GM12891 (cell line): ENCODE measurements at regions not wholly inside any gene's neighbourhood (a gene's known extent, or its start where the extent isn't known, plus 50 kb on each side); places are given as distances from the start of the nearest gene placed in this dataset.

Experiments used
- DNase-seq: peaks from one replicate; pipeline ENCODE4 v3.0.0; 2011; ENCODE audit warnings: low spot score; ENCODE audit not compliant: insufficient read length
- FAIRE-seq: peaks from 2 replicates; lab custom pipeline; 2011; peaks lifted over from hg19 to GRCh38; lab: Jason Lieb, UNC
- PAX5 ChIP-seq: IDR thresholded peaks from 2 replicates; pipeline ENCODE4 v1.6.1; 2011; ENCODE audit warnings: low read length, moderate library complexity, mild to moderate bottlenecking; ENCODE audit not compliant: insufficient read depth, severe bottlenecking
- POLR2A ChIP-seq: IDR thresholded peaks from 2 replicates; pipeline ENCODE4 v1.6.1; 2011; ENCODE audit warnings: low read depth, low read length, control low read depth
- POLR2AphosphoS5 ChIP-seq: IDR thresholded peaks from 2 replicates; pipeline ENCODE4 v1.6.1; 2011; ENCODE audit warnings: low read depth, low read length, control low read depth
- POU2F2 ChIP-seq: IDR thresholded peaks from 2 replicates; pipeline ENCODE4 v1.6.1; 2011; ENCODE audit warnings: low read depth, mild to moderate bottlenecking, control low read depth, low read length, moderate library complexity
- SPI1 ChIP-seq: IDR thresholded peaks from 2 replicates; pipeline ENCODE4 v1.6.1; 2011; ENCODE audit warnings: low read depth, low read length, control low read depth
- TAF1 ChIP-seq: IDR thresholded peaks from 2 replicates; pipeline ENCODE4 v1.6.1; 2011; ENCODE audit warnings: low read depth, low read length, control low read depth

DNA sequence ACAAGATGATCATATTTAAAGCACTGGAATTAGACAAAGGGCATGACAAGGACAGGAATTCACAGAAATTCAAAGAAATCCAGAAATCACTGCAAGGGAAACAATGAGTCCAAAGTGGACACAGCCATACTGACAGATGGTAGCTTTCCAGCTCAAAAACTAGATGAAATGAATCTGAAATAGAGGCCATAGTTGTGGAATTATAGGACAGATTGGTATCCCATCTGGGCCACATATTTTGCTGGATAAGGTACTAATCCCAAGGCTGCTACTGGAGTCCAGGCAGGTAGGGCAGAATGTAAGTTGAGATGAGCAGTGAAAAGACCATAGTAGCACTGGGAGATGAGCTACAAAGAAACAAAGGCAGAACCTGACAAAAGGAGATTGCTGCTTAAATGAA, 258.3 kb upstream of the ANO3 start:
- TF ChIP-seq TAF1 (no peak), POLR2AphosphoS5 (no peak), POU2F2 (no peak), SPI1 (no peak), PAX5 (no peak), POLR2A (no peak)
- DNase-seq: no peak
- FAIRE-seq: no peak

GRCh38 chr11:26076233-26076990, 255.5 kb upstream of the ANO3 start:
- TF ChIP-seq POU2F2 (no peak), POLR2A (no peak), POLR2AphosphoS5 (no peak), PAX5 (no peak), TAF1 (no peak), SPI1 (no peak)
- FAIRE-seq (no peak), DNase-seq (no peak)

- no peak for DNase-seq
- TF ChIP-seq POLR2A (no peak), POU2F2 (no peak), POLR2AphosphoS5 (no peak), PAX5 (no peak), TAF1 (no peak), SPI1 (no peak)
- peak; percentile 56 for FAIRE-seq
Measured at GRCh38 chr11:26078231-26078821, 253.6 kb upstream of the ANO3 start.

- FAIRE-seq: no peak
- no peak for TF ChIP-seq POLR2AphosphoS5
- no peak for TF ChIP-seq TAF1
- TF ChIP-seq PAX5: no peak
- TF ChIP-seq POLR2A: no peak
- no peak for TF ChIP-seq POU2F2
- TF ChIP-seq SPI1: no peak
- no peak for DNase-seq
Measured at GRCh38 chr11:26084313-26084712, 247.6 kb upstream of the ANO3 start.

DNA sequence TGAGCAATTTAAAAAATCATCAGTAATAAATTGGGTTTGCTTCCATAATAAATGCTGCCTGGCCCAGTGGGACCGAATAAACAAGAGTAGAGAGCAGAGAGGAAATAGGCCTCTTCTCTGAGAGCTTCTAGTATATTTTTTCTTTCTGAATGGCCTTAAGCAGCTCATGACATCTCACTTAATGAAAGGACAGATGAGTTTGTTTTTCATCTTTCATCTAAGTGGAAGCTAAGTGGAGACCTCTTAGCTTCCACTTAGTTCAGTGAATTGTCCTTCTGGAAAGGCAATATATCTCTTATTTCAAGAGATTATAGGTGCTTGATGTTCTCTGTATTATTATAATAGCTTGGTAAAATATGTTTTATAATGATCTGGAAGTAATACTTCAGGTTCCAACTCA, 245.9 kb upstream of the ANO3 start:
- TF ChIP-seq POLR2AphosphoS5 (no peak), PAX5 (no peak), POLR2A (no peak), TAF1 (no peak), POU2F2 (no peak), SPI1 (no peak)
- DNase-seq: no peak

GRCh38 chr11:26087120-26087935, 244.6 kb upstream of the ANO3 start:
- DNase-seq: no peak
- TF ChIP-seq POLR2A (no peak), POU2F2 (no peak), SPI1 (peak; percentile 96), PAX5 (no peak), POLR2AphosphoS5 (no peak), TAF1 (no peak)
- FAIRE-seq: peak; percentile 83

More for the DNA sequence above, 245.9 kb upstream of the ANO3 start:
- FAIRE-seq: no peak

- no peak for DNase-seq
- FAIRE-seq: no peak
- TF ChIP-seq SPI1 (no peak), TAF1 (no peak), POLR2AphosphoS5 (no peak), POU2F2 (no peak), PAX5 (no peak), POLR2A (no peak)
Measured at GRCh38 chr11:26088391-26088790, 243.5 kb upstream of the ANO3 start.

GRCh38 chr11:26090651-26091050, 241.3 kb upstream of the ANO3 start:
- FAIRE-seq (no peak), DNase-seq (no peak)
- no peak for TF ChIP-seq TAF1
- TF ChIP-seq SPI1: no peak
- TF ChIP-seq POLR2A: no peak
- TF ChIP-seq POLR2AphosphoS5: no peak
- TF ChIP-seq PAX5: no peak
- TF ChIP-seq POU2F2: no peak

DNA sequence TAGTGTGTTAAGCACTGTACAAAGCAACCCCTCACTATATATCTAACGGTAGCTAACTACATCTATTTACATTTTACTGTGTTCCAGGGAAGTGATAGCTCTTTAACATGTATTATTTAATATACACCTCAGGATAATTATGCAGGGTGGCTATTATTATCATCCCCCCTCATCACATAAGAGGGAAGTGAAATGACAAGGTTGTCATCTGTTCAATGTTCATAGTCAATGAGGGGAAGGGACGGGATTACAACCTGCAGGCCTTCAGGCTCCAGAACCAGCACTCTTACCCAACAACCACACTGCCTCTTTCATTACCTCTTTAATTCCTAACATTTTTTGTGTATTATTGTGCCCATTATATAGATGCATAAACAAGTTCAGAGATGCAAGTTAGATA, 238.7 kb upstream of the ANO3 start:
- no peak for DNase-seq
- no peak for FAIRE-seq
- TF ChIP-seq POLR2A (no peak), POU2F2 (no peak), TAF1 (no peak), SPI1 (no peak), PAX5 (no peak), POLR2AphosphoS5 (no peak)

DNA sequence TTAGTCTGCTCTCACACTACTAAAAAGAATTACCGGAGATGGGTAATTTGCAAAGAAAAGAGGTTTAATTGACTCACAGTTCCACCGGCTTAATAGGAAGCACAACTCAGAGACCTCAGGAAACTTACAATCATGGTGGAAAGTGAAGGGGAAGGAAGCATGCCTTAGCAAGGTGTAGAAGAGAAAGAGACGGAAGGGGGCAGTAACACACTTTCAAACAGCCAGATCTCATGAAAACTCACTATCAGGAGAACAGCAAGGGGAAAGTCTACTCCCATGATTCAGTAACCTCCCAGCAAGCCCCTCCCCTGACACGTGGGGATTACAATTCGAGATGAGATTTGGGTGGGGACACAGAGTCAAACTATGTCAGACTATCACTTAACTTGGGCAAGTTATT, 236.6 kb upstream of the ANO3 start:
- FAIRE-seq: no peak
- TF ChIP-seq PAX5: no peak
- no peak for TF ChIP-seq POLR2A
- TF ChIP-seq TAF1: no peak
- TF ChIP-seq POU2F2: no peak
- no peak for TF ChIP-seq POLR2AphosphoS5
- TF ChIP-seq SPI1: no peak

More for the DNA sequence above, 236.6 kb upstream of the ANO3 start:
- no peak for DNase-seq
